ENCODE measurements at regions not wholly inside any gene's neighbourhood (a gene's known extent, or its start where the extent isn't known, plus 50 kb on each side); places are given as distances from the start of the nearest gene placed in this dataset.
"Not testable (repeated sequence)": the region's sequence is repeated elsewhere in the genome, so short reads cannot be mapped to it uniquely, and the experiment has no call there.

- not testable (repeated sequence) for H3K36me3 ChIP-seq (ENCODE audit: control insufficient read depth, insufficient read depth, low read length, severe bottlenecking); H3K9ac ChIP-seq (ENCODE audit: low read length); H3K4me3 ChIP-seq (ENCODE audit: low read length); H3K27me3 ChIP-seq (replicated peaks; ENCODE audit: control insufficient read depth, insufficient read depth, low read length); DNase-seq (ENCODE audit: low read depth); H3K4me1 ChIP-seq (ENCODE audit: control insufficient read depth, insufficient read depth, low read length)
- peaks cover 12% of the 10 kb centered on the region for H3K9me3 ChIP-seq (ENCODE audit: control insufficient read depth, low read length)
These were observed 106.5 kb upstream of the DAZL start for GRCh38 chr3:16711691-16712090.

GRCh38 chr3:16715281-16715680, 110.1 kb upstream of the DAZL start:
- Histone ChIP-seq H3K9ac (ENCODE audit: low read length) (no peak overlapping the region), H3K9me3 (ENCODE audit: control insufficient read depth, low read length) (peaks cover 12% of the 10 kb centered on the region), H3K27me3 (replicated peaks; ENCODE audit: control insufficient read depth, insufficient read depth, low read length) (no peaks in the 10 kb centered on the region), H3K4me3 (ENCODE audit: low read length) (no peak overlapping the region), H3K4me1 (ENCODE audit: control insufficient read depth, insufficient read depth, low read length) (peaks cover 3% of the 10 kb centered on the region), H3K36me3 (ENCODE audit: control insufficient read depth, insufficient read depth, low read length, severe bottlenecking) (no peaks in the 10 kb centered on the region)
- no peak for DNase-seq (ENCODE audit: low read depth)

GRCh38 chr3:16719426-16719825, 114.2 kb upstream of the DAZL start:
- Histone ChIP-seq H3K9me3 (ENCODE audit: control insufficient read depth, low read length) (no peaks in the 10 kb centered on the region), H3K36me3 (ENCODE audit: control insufficient read depth, insufficient read depth, low read length, severe bottlenecking) (no peaks in the 10 kb centered on the region), H3K4me3 (ENCODE audit: low read length) (no peak overlapping the region), H3K27me3 (replicated peaks; ENCODE audit: control insufficient read depth, insufficient read depth, low read length) (no peaks in the 10 kb centered on the region), H3K9ac (ENCODE audit: low read length) (no peak overlapping the region), H3K4me1 (ENCODE audit: control insufficient read depth, insufficient read depth, low read length) (no peaks in the 10 kb centered on the region)
- no peak for DNase-seq (ENCODE audit: low read depth)

- no peak overlapping the region for H3K9ac ChIP-seq (ENCODE audit: low read length)
- no peaks in the 10 kb centered on the region for H3K36me3 ChIP-seq (ENCODE audit: control insufficient read depth, insufficient read depth, low read length, severe bottlenecking)
- H3K27me3 ChIP-seq (replicated peaks; ENCODE audit: control insufficient read depth, insufficient read depth, low read length) = no peaks in the 10 kb centered on the region
- H3K9me3 ChIP-seq (ENCODE audit: control insufficient read depth, low read length) = no peaks in the 10 kb centered on the region
- DNase-seq (ENCODE audit: low read depth) = no peak
- no peak overlapping the region for H3K4me3 ChIP-seq (ENCODE audit: low read length)
- H3K4me1 ChIP-seq (ENCODE audit: control insufficient read depth, insufficient read depth, low read length) = no peaks in the 10 kb centered on the region
These were observed 115.2 kb upstream of the DAZL start for GRCh38 chr3:16720367-16720940.

- Histone ChIP-seq H3K9ac (ENCODE audit: low read length) (no peak overlapping the region), H3K4me1 (ENCODE audit: control insufficient read depth, insufficient read depth, low read length) (no peaks in the 10 kb centered on the region), H3K9me3 (ENCODE audit: control insufficient read depth, low read length) (peaks cover 9% of the 10 kb centered on the region), H3K36me3 (ENCODE audit: control insufficient read depth, insufficient read depth, low read length, severe bottlenecking) (no peaks in the 10 kb centered on the region), H3K4me3 (ENCODE audit: low read length) (no peak overlapping the region), H3K27me3 (replicated peaks; ENCODE audit: control insufficient read depth, insufficient read depth, low read length) (no peaks in the 10 kb centered on the region)
- DNase-seq (ENCODE audit: low read depth) = no peak
These were observed 116.3 kb upstream of the DAZL start for GRCh38 chr3:16721494-16721893.

GRCh38 chr3:16723978-16724377, 118.8 kb upstream of the DAZL start:
- Histone ChIP-seq H3K4me1 (ENCODE audit: control insufficient read depth, insufficient read depth, low read length) (peaks cover 11% of the 10 kb centered on the region), H3K9me3 (ENCODE audit: control insufficient read depth, low read length) (peaks cover 11% of the 10 kb centered on the region), H3K4me3 (ENCODE audit: low read length) (no peak overlapping the region), H3K9ac (ENCODE audit: low read length) (no peak overlapping the region), H3K27me3 (replicated peaks; ENCODE audit: control insufficient read depth, insufficient read depth, low read length) (no peaks in the 10 kb centered on the region), H3K36me3 (ENCODE audit: control insufficient read depth, insufficient read depth, low read length, severe bottlenecking) (no peaks in the 10 kb centered on the region)
- DNase-seq (ENCODE audit: low read depth) = peak; percentile 3

GRCh38 chr3:16724487-16724886, 119.3 kb upstream of the DAZL start:
- no peak for DNase-seq (ENCODE audit: low read depth)
- H3K4me3 ChIP-seq (ENCODE audit: low read length) = no peak overlapping the region
- H3K27me3 ChIP-seq (replicated peaks; ENCODE audit: control insufficient read depth, insufficient read depth, low read length) = no peaks in the 10 kb centered on the region
- H3K9ac ChIP-seq (ENCODE audit: low read length) = no peak overlapping the region
- peaks cover 11% of the 10 kb centered on the region for H3K9me3 ChIP-seq (ENCODE audit: control insufficient read depth, low read length)
- H3K36me3 ChIP-seq (ENCODE audit: control insufficient read depth, insufficient read depth, low read length, severe bottlenecking) = no peaks in the 10 kb centered on the region
- peaks cover 16% of the 10 kb centered on the region for H3K4me1 ChIP-seq (ENCODE audit: control insufficient read depth, insufficient read depth, low read length)

GRCh38 chr3:16725972-16726371, 120.7 kb upstream of the DAZL start:
- Histone ChIP-seq H3K9me3 (ENCODE audit: control insufficient read depth, low read length) (peaks cover 11% of the 10 kb centered on the region), H3K36me3 (ENCODE audit: control insufficient read depth, insufficient read depth, low read length, severe bottlenecking) (no peaks in the 10 kb centered on the region), H3K9ac (ENCODE audit: low read length) (no peak overlapping the region), H3K4me1 (ENCODE audit: control insufficient read depth, insufficient read depth, low read length) (peaks cover 23% of the 10 kb centered on the region), H3K27me3 (replicated peaks; ENCODE audit: control insufficient read depth, insufficient read depth, low read length) (no peaks in the 10 kb centered on the region), H3K4me3 (ENCODE audit: low read length) (no peak overlapping the region)
- no peak for DNase-seq (ENCODE audit: low read depth)

GRCh38 chr3:16728770-16729745, 123.8 kb upstream of the DAZL start:
- Histone ChIP-seq H3K9me3 (ENCODE audit: control insufficient read depth, low read length) (peaks cover 18% of the 10 kb centered on the region), H3K4me1 (ENCODE audit: control insufficient read depth, insufficient read depth, low read length) (peaks cover 23% of the 10 kb centered on the region), H3K36me3 (ENCODE audit: control insufficient read depth, insufficient read depth, low read length, severe bottlenecking) (no peaks in the 10 kb centered on the region), H3K9ac (ENCODE audit: low read length) (peak overlapping the region; percentile 75), H3K27me3 (replicated peaks; ENCODE audit: control insufficient read depth, insufficient read depth, low read length) (no peaks in the 10 kb centered on the region), H3K4me3 (ENCODE audit: low read length) (peak overlapping the region; percentile 54)
- peak; percentile 36 for DNase-seq (ENCODE audit: low read depth)

GRCh38 chr3:16738451-16738850, 133.2 kb upstream of the DAZL start:
- H3K36me3 ChIP-seq (ENCODE audit: control insufficient read depth, insufficient read depth, low read length, severe bottlenecking) = no peaks in the 10 kb centered on the region
- H3K9ac ChIP-seq (ENCODE audit: low read length) = no peak overlapping the region

GRCh38 chr3:16739541-16740105, 134.4 kb upstream of the DAZL start:
- Histone ChIP-seq H3K9me3 (ENCODE audit: control insufficient read depth, low read length) (peaks cover 25% of the 10 kb centered on the region), H3K27me3 (replicated peaks; ENCODE audit: control insufficient read depth, insufficient read depth, low read length) (no peaks in the 10 kb centered on the region), H3K36me3 (ENCODE audit: control insufficient read depth, insufficient read depth, low read length, severe bottlenecking) (no peaks in the 10 kb centered on the region), H3K4me3 (ENCODE audit: low read length) (no peak overlapping the region), H3K9ac (ENCODE audit: low read length) (no peak overlapping the region), H3K4me1 (ENCODE audit: control insufficient read depth, insufficient read depth, low read length) (peaks cover 22% of the 10 kb centered on the region)
- peak; percentile 62 for DNase-seq (ENCODE audit: low read depth)

More at GRCh38 chr3:16738451-16738850, 133.2 kb upstream of the DAZL start:
- Histone ChIP-seq H3K27me3 (replicated peaks; ENCODE audit: control insufficient read depth, insufficient read depth, low read length) (no peaks in the 10 kb centered on the region), H3K9me3 (ENCODE audit: control insufficient read depth, low read length) (peaks cover 26% of the 10 kb centered on the region), H3K4me3 (ENCODE audit: low read length) (no peak overlapping the region), H3K4me1 (ENCODE audit: control insufficient read depth, insufficient read depth, low read length) (peaks cover 22% of the 10 kb centered on the region)
- DNase-seq (ENCODE audit: low read depth) = no peak
